ENCODE measurements at regions not wholly inside any gene's neighbourhood (a gene's known extent, or its start where the extent isn't known, plus 50 kb on each side); places are given as distances from the start of the nearest gene placed in this dataset.

DNA sequence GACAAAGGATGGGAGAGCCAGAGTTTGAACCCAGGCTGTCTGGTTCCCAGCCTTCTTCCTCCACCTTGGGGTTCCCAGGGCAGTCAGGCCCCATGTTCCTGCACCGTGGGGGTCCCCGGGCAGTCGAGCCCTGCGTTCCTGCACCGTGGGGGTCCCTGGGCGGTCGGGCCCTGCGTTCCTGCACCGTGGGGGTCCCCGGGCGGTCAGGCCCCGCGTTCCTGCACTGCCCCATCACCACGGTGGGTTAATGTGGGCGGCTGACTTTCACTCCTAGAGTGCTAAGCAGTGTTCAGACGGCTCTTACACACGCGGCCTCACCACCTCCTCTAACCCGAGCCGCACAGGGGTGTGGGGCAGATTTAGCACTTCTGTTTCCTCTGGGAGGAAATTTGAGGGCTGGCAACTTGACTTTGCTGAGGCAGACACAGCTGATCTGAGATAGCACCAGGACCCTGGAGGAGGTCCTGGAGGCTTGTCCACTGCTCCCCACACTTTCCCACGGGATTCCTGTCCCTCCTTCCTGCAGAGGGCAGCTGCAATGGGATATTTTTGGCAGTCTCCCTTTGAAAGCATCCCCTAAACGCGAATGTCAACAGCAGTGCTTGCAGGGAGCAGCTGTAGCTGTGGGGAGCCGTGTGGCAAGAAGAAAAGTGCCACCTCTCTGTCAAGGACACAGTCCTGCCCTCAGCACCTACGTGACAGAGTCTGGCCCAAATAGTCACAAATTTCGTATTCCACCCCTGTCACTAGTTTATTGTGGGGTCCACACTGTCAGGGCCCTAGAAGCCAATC is 239.4 kb downstream of the TEX29 start:
- H3K27me3 ChIP-seq (ENCODE audit: control insufficient read depth, insufficient read depth, low read length): no peaks in the 10 kb centered on the region
- TF ChIP-seq, protein P1, sequence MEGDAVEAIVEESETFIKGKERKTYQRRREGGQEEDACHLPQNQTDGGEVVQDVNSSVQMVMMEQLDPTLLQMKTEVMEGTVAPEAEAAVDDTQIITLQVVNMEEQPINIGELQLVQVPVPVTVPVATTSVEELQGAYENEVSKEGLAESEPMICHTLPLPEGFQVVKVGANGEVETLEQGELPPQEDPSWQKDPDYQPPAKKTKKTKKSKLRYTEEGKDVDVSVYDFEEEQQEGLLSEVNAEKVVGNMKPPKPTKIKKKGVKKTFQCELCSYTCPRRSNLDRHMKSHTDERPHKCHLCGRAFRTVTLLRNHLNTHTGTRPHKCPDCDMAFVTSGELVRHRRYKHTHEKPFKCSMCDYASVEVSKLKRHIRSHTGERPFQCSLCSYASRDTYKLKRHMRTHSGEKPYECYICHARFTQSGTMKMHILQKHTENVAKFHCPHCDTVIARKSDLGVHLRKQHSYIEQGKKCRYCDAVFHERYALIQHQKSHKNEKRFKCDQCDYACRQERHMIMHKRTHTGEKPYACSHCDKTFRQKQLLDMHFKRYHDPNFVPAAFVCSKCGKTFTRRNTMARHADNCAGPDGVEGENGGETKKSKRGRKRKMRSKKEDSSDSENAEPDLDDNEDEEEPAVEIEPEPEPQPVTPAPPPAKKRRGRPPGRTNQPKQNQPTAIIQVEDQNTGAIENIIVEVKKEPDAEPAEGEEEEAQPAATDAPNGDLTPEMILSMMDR (IDR thresholded peaks at IDR 0.05; ENCODE audit: insufficient read depth, low read length, severe bottlenecking): no peak
- FAIRE-seq: no peak

DNA sequence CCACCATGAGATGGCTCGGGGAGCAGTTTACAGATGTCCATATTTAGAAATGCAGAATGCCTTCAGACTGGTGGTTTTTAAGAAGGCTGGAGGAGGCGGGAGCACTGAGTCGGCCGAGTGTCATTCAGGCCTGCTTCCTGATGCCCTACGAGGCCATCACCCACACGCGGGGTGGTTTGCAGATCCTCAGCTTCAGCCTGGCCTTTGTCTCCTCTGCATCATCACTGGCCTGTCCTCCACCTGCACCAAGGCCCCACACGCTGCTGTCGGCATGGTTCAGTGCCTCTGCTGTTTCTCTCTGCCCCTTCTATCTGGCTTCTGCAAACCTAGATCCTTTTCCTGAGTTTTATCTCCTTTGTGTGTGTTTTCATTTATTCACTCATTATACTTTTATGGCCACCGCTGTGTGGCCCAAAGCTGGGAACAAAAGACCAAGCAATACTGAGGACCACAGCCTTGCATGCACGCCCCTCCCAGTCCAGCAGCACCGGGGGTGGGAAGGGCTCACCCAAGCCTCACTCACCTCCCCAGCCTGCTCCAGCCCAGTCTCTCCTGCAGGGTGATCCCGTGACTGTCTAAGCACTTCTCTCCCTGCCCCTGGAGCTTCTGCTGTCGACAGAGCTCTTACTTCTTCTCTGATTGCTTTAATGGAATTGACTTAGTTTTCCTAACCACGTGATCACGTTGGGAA is 240.8 kb downstream of the TEX29 start:
- no peaks in the 10 kb centered on the region for H3K27me3 ChIP-seq (ENCODE audit: control insufficient read depth, insufficient read depth, low read length)

More for the DNA sequence above, 239.4 kb downstream of the TEX29 start:
- DNase-seq (ENCODE audit: low read depth): no peak
- H3K36me3 ChIP-seq (ENCODE audit: control insufficient read depth, insufficient read depth, low read length): no peaks in the 10 kb centered on the region
- no peak overlapping the region for H3K4me3 ChIP-seq (ENCODE audit: low read depth, low read length)

DNA sequence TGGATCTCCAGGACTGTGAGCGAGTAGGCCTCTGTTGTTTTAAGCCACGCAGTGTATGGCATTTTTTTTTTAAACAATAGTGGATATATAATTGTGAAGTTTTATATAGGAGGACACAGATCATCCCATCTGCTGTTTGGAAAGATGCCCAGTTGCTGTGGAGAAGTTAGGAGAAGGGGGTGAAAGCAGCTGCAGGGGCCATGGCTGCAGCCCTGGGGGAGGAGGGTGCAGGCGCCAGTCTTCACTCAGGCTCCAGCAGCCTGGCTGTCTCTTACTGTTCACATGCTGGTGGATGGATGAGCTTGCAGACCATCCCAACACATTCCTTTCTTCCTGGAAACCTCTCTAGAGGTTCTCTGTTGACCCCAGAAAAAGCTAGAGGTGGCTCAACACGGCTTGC is 242.3 kb downstream of the TEX29 start:
- Histone ChIP-seq H3K4me3 (ENCODE audit: low read depth, low read length) (no peak overlapping the region), H3K36me3 (ENCODE audit: control insufficient read depth, insufficient read depth, low read length) (no peaks in the 10 kb centered on the region), H3K27me3 (ENCODE audit: control insufficient read depth, insufficient read depth, low read length) (no peaks in the 10 kb centered on the region)
- DNase-seq (ENCODE audit: low read depth): no peak
- FAIRE-seq: no peak
- TF ChIP-seq, protein P1 (IDR thresholded peaks at IDR 0.05; ENCODE audit: insufficient read depth, low read length, severe bottlenecking): no peak

More for the DNA sequence above, 240.8 kb downstream of the TEX29 start:
- DNase-seq (ENCODE audit: low read depth): no peak
- FAIRE-seq: no peak
- Histone ChIP-seq H3K36me3 (ENCODE audit: control insufficient read depth, insufficient read depth, low read length) (no peaks in the 10 kb centered on the region), H3K4me3 (ENCODE audit: low read depth, low read length) (no peak overlapping the region)
- TF ChIP-seq, protein P1 (IDR thresholded peaks at IDR 0.05; ENCODE audit: insufficient read depth, low read length, severe bottlenecking): no peak

- no peak overlapping the region for H3K4me3 ChIP-seq (ENCODE audit: low read depth, low read length)
- H3K36me3 ChIP-seq (ENCODE audit: control insufficient read depth, insufficient read depth, low read length): no peaks in the 10 kb centered on the region
- no peak for DNase-seq (ENCODE audit: low read depth)
- no peak for FAIRE-seq
- TF ChIP-seq, protein P1 (IDR thresholded peaks at IDR 0.05; ENCODE audit: insufficient read depth, low read length, severe bottlenecking): no peak
- no peaks in the 10 kb centered on the region for H3K27me3 ChIP-seq (ENCODE audit: control insufficient read depth, insufficient read depth, low read length)
Measured at GRCh38 chr13:111564606-111565005, 244.2 kb downstream of the TEX29 start.

DNA sequence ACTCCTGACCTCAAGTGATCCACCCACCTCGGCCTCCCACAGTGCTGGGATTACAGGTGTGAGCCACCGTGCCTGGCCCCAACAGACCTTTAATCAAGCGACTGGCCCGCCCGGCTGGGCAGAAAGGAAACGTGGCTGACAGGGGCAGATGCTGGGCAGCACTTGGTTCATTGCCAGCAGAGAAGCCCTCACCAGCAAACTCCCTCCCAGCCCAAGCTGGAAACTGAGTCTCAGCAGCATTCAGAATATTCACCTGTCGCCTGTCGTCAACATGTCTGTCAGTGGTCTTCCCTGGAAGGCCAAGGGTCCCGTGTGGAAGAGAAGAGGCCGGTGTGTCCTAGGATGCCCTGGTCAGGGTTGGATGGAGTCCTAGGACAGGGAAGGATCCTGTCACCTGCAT is 245.0 kb downstream of the TEX29 start:
- no peak overlapping the region for H3K4me3 ChIP-seq (ENCODE audit: low read depth, low read length)
- FAIRE-seq: no peak
- TF ChIP-seq, protein P1 (IDR thresholded peaks at IDR 0.05; ENCODE audit: insufficient read depth, low read length, severe bottlenecking): no peak
- H3K36me3 ChIP-seq (ENCODE audit: control insufficient read depth, insufficient read depth, low read length): no peaks in the 10 kb centered on the region
- DNase-seq (ENCODE audit: low read depth): no peak
- no peaks in the 10 kb centered on the region for H3K27me3 ChIP-seq (ENCODE audit: control insufficient read depth, insufficient read depth, low read length)

All from bronchial epithelial cell (primary cell).